Inferior parietal cortex (tissue), 1 donor: ENCODE measurements at regions not wholly inside any gene's neighbourhood (a gene's known extent, or its start where the extent isn't known, plus 50 kb on each side); places are given as distances from the start of the nearest gene placed in this dataset.
"Not testable (repeated sequence)": the region's sequence is repeated elsewhere in the genome, so short reads cannot be mapped to it uniquely, and the experiment has no call there.

Experiments
- DNase-seq: peaks from one replicate; pipeline ENCODE4 v3.0.0-alpha.2; 2016; ENCODE audit errors: extremely low spot score

- no peak for DNase-seq
Observed at GRCh38 chr6:119734227-119734626, 384.7 kb upstream of the MAN1A1 start.

DNA sequence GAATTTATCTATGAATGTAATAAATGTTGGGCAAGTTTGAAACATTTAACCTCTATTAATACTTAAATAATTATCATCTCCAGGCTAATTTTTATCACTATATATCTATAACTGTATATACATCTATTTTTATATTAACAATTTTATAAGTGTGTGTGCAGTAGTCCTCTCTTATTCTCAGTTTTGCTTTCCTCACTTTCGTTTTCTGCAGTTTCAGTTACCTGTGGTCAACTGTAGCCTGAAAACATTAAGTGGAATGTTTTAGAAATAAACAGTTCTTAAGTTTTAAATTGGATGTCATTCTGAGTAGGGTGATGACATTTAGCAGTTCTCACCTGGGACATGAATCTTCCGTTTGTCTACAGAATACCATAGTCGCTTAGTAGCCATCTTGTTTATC, 379.4 kb upstream of the MAN1A1 start:
- no peak for DNase-seq

DNA sequence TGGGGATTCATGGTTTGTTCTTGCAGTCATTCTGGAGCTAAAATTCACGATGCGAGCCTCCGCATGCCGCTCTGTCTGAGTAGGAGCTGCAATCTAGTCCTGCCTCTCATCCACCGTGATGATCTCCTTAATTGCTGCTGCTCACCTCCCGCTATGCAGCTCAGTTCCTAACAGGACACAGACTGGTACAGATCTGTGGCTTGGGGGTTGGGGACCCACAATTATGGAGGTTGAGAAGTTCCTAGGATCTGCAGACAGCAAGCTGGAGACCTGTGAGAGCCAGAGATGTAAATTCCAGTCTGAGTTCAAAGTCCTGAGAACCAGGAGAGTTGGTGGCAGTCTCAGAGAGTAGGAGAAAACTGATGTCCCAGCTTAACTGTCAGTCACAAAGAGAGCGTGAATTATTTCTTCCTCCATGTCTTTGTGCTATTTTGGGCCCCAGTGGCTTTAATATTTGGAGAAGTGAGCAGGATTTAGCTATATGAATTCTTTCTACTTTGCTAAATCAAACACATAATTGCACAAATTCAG, 378.7 kb upstream of the MAN1A1 start:
- DNase-seq, result no peak

- DNase-seq, result no peak
Observed at GRCh38 chr6:119727504-119728219, 378.1 kb upstream of the MAN1A1 start.

- not testable (repeated sequence) for DNase-seq
Observed at GRCh38 chr6:119726912-119727311, 377.4 kb upstream of the MAN1A1 start.

GRCh38 chr6:119726086-119726485, 376.5 kb upstream of the MAN1A1 start:
- DNase-seq, result no peak

GRCh38 chr6:119720160-119720559, 370.6 kb upstream of the MAN1A1 start:
- no peak for DNase-seq

GRCh38 chr6:119717942-119718341, 368.4 kb upstream of the MAN1A1 start:
- no peak for DNase-seq

DNA sequence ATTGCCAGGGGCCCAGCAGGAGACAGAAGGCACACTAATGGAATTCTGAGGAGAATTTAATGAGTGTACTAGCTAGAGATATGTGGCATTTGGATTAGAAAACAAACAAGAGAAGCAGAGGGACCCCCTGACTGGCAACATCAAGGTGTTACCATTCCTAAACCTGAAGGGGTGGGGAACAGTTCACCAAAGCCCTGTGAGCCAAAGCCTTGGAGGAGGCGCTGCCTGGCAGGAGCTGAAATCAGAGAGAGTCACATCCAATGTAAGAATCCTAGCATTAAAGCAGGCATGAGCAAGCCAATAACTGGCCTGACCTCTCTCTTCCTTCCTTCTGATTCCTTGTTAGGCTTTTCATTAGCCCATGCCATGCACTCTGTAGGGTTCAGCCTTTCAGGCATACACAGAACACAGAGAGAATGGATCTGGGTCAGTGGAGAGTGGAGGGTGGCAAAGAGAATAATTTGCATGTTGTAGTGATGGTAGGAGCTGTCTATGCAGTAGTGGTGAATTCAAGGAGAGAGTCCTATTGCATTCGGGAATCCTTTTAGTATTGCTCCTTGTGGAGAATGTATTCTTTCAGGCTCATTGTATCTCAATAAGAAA, 367.2 kb upstream of the MAN1A1 start:
- no peak for DNase-seq

DNA sequence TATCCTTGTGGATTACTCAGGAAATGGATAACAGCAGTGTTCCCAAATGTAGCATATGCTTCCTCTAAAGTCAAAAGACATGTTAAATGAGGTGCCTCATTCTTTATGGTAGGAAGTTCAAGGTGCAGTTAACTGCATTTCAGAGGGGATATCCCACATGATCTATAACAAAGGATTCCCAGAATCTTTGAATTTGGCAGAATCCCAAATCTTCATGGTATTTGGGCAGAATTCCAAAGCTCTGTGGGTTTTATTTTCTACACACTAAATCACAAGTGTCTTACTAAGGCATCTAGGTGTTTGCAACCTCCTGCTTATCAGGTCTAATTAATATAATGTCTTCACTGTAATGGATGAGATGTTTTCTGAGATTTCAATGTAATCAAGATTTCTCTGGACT, 364.3 kb upstream of the MAN1A1 start:
- no peak for DNase-seq

DNA sequence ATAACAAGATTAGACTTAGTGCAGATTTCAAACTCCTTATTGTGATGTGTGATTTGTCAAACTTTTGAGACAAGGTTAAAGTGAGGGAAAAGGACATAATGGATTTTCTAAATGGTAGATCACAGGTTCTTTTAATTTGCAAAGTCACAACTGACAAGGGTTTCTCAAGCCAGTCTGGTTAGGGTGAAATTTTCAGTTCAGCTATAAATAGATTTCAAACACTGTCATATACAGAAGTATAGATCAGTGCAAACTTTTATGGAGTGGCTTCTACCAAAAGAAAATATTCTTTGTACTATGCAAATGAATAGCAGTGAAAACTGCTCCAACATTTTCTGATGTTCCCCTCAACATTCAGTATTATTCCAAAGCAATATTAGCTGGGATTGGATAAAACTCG, 337.1 kb upstream of the MAN1A1 start:
- DNase-seq, result no peak

DNA sequence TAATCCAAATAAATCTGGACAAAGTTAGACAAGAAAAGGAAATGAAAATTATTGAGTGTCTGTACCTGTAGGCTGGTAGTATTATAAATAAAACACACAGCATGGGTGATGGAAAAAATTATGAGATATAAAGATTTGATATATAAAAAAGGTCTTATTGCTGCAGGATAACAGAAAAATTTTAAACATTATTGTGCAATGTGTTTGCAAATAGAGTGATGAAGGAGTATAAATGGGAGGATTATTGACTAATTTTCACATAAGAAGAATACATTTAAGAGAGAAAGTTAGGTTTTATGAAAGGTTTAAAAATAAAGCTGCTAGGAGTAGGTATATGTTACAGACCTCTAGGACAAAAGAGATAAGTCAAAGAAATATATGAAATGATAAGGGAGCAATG, 336.7 kb upstream of the MAN1A1 start:
- no peak for DNase-seq

DNA sequence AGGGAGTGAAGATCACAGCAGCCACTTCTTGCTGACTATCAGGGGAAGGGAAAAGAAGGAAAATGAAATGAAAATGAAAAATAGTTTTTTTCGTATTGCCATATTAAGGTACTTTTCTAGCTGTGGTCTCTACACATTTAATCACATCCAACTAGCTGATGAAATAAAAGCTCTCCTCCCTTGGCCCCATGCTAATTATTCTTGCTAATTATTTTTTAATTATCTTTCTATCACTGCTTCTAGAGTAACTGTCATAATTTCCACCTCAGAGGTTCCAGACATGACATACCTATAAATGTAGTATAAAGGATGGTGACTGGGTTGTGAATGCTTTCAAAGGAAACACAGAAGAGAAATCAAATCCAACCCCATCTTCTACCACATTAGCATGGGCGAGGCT, 334.1 kb upstream of the MAN1A1 start:
- no peak for DNase-seq

DNA sequence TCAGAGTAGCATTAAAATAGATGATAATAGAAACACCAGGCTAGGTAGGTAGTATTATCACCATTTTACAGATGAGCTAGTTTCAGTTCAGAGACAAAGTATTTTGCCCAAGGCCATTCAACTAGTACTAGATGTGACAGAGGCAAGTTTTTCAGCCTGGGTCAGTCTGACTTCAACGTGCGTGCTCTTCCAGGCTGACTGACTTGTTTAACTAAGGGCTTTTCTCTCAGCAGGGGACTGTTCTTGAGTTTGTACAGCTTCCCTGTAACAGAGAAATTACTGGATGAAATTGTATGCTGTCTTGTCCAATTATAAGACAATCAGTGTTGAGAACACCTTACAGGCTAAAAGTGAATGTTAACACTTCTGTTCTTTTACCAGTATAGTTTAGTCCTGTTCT, 333.5 kb upstream of the MAN1A1 start:
- DNase-seq, result no peak

- DNase-seq, result no peak
Observed at GRCh38 chr6:119678961-119679360, 329.4 kb upstream of the MAN1A1 start.

- no peak for DNase-seq
Observed at GRCh38 chr6:119677384-119677783, 327.8 kb upstream of the MAN1A1 start.

DNA sequence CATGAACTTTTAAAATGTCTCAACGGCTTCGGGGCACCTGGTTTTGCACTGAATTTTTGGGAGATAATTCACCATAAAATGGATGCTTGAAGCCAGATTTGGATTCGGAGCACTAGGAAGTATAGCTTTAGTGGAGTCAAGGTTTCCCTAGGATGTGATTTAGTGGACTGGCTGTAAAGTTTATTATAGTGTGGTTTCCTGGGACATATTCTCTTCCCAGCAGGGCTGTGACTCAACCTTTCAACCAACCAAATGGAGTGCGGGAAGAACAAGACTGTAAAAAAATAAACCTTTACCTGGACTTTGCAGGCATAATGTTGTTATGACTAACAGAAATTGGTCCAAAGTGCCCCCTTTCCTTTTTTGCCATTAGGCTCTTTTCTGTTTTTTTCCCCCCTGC, 327.4 kb upstream of the MAN1A1 start:
- DNase-seq, result no peak

DNA sequence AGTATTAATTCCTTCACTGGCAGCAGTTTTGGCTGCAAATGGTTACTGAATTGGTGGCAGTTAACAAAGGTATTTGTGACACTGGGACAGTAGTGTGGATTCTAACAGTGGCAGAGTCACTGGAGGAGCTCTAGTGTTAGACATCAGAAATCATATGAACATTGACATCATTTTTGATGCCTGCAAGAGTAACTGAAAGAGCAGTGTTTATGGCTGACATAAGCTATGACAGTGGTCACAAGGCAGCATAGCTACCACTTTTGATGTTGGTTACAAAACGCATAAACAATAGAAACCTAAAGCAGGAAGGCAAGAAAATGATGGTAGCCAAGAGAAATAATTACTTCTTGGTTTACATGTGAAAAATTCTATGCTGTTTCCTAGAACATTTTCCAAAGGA, 326.7 kb upstream of the MAN1A1 start:
- DNase-seq, result no peak

DNA sequence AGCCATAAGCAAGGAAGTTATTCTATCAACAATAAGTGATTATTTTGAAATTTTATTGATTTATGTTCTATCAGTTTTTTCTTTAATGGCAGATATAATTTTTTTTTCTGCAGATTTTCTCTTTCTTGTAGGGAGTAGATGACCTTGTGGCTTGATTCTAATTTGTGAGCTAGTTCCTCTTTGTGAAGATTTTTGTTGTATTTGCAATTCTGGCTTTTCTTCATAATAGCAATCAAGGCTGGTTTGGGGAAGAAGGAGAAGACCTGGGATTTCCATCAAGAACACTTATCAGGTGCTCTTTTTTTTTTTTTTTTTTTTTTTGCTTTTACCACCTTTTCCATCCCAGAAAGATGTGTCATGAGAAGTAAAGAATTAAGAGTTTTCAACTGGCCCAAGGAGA, 324.2 kb upstream of the MAN1A1 start:
- DNase-seq, result no peak

DNA sequence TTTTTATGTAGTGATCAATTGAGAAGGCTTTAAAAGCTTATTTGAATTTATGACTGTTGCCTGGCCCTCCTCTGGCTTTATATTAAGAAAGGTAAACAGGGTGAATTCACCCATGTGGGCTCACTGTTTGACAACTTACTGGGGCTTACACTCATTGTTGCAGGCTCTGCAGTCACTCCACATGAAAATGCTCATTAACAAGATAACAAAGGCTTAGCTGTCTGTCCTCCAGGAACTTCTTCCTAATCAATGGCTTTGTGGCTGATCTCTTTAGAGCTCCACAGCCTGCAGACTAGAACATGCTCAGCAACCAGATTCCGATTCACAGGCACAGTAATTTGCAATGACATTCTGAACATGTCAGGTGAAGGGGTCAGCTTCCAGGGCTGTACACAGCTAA, 323.2 kb upstream of the MAN1A1 start:
- no peak for DNase-seq

- DNase-seq, result no peak
Observed at GRCh38 chr6:119671105-119671504, 321.5 kb upstream of the MAN1A1 start.

DNA sequence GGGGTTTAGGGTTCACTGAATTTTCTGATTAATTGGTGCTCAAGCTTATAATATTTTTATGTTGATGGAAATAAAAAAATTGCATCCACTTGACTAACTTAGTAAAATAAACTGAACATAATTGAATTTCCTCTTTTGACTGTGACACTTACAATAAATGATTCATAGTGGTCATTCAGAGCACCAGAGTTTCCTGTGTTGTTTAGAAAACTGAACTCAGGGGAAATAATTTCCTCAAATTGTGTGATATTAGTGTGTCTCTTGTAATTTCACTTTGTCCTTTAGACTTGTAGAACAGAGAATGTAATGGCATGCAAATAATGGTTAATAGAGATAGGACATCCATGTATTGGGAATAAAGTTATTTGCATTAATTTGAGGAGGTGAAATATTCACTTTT, 319.7 kb upstream of the MAN1A1 start:
- DNase-seq, result no peak

DNA sequence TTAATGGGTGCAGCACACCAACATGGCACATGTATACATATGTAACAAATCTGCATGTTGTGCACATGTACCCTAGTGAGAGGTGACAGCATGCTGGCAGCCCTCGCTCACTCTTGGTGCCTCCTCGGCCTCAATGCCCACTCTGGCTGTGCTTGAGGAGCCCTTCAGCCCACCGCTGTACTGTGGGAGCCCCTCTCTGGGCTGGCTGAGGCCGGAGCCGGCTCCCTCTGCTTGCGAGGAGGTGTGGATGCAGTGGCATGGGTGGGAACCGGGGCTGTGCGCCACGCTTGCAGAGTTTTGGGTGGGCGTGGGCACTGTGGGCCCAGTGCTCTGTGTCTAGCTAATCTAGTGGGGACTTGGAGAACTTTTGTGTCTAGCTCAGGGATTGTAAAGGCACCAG, 315.9 kb upstream of the MAN1A1 start:
- DNase-seq, result not testable (repeated sequence)

GRCh38 chr6:119661628-119662027, 312.1 kb upstream of the MAN1A1 start:
- DNase-seq, result no peak
